ENCODE measurements at regions not wholly inside any gene's neighbourhood (a gene's known extent, or its start where the extent isn't known, plus 50 kb on each side); places are given as distances from the start of the nearest gene placed in this dataset.

GRCh38 chr11:96470521-96470920 is 80.7 kb downstream of the JRKL start:
- H2AFZ ChIP-seq (ENCODE audit: low read depth, low read length, severe bottlenecking), result no peak overlapping the region
- no peaks in the 10 kb centered on the region for H3K79me2 ChIP-seq (ENCODE audit: insufficient read depth, low read length)
- no peak overlapping the region for H3K9ac ChIP-seq (ENCODE audit: low read length)
- H3F3A ChIP-seq (ENCODE audit: insufficient read depth), result no peaks in the 10 kb centered on the region
- no peak overlapping the region for H3K4me3 ChIP-seq (ENCODE audit: insufficient read depth, low read length, poor library complexity, severe bottlenecking)
- no peaks in the 10 kb centered on the region for H3K9me2 ChIP-seq (replicated peaks; ENCODE audit: insufficient read depth, low read length)
- no peaks in the 10 kb centered on the region for H3K36me3 ChIP-seq (ENCODE audit: low read length)
- no peaks in the 10 kb centered on the region; the same call in 1 of the 2 replicates for H3K9me3 ChIP-seq (ENCODE audit: insufficient read depth, low read length)
- H3K27me3 ChIP-seq (ENCODE audit: low read length), result no peaks in the 10 kb centered on the region
- no peak overlapping the region for H3K27ac ChIP-seq (ENCODE audit: low read depth, low read length)
- H4K20me1 ChIP-seq (ENCODE audit: low read depth, low read length), result no peaks in the 10 kb centered on the region
- no peak for TF ChIP-seq EZH2phosphoT487 (conservative IDR thresholded peaks at IDR 0.05; ENCODE audit: low read length)
- TF ChIP-seq, protein P1, sequence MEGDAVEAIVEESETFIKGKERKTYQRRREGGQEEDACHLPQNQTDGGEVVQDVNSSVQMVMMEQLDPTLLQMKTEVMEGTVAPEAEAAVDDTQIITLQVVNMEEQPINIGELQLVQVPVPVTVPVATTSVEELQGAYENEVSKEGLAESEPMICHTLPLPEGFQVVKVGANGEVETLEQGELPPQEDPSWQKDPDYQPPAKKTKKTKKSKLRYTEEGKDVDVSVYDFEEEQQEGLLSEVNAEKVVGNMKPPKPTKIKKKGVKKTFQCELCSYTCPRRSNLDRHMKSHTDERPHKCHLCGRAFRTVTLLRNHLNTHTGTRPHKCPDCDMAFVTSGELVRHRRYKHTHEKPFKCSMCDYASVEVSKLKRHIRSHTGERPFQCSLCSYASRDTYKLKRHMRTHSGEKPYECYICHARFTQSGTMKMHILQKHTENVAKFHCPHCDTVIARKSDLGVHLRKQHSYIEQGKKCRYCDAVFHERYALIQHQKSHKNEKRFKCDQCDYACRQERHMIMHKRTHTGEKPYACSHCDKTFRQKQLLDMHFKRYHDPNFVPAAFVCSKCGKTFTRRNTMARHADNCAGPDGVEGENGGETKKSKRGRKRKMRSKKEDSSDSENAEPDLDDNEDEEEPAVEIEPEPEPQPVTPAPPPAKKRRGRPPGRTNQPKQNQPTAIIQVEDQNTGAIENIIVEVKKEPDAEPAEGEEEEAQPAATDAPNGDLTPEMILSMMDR (IDR thresholded peaks at IDR 0.05; ENCODE audit: insufficient read depth, low read length, poor library complexity, severe bottlenecking), result no peak
- no peak overlapping the region for H3K4me2 ChIP-seq (ENCODE audit: low read depth, low read length, poor library complexity, severe bottlenecking)

- Histone ChIP-seq H3K27me3 (ENCODE audit: low read length) (no peaks in the 10 kb centered on the region), H3K9me2 (replicated peaks; ENCODE audit: insufficient read depth, low read length) (no peaks in the 10 kb centered on the region), H3K27ac (ENCODE audit: low read depth, low read length) (no peak overlapping the region), H2AFZ (ENCODE audit: low read depth, low read length, severe bottlenecking) (no peak overlapping the region), H3K4me3 (ENCODE audit: insufficient read depth, low read length, poor library complexity, severe bottlenecking) (no peak overlapping the region), H3K79me2 (ENCODE audit: insufficient read depth, low read length) (no peaks in the 10 kb centered on the region), H3K36me3 (ENCODE audit: low read length) (no peaks in the 10 kb centered on the region), H3F3A (ENCODE audit: insufficient read depth) (no peaks in the 10 kb centered on the region), H4K20me1 (ENCODE audit: low read depth, low read length) (no peaks in the 10 kb centered on the region), H3K9ac (ENCODE audit: low read length) (no peak overlapping the region), H3K9me3 (ENCODE audit: insufficient read depth, low read length) (no peaks in the 10 kb centered on the region; the same call in 1 of the 2 replicates), H3K4me2 (ENCODE audit: low read depth, low read length, poor library complexity, severe bottlenecking) (no peak overlapping the region)
- TF ChIP-seq EZH2phosphoT487 (conservative IDR thresholded peaks at IDR 0.05; ENCODE audit: low read length), result no peak
These were observed 82.3 kb downstream of the JRKL start for GRCh38 chr11:96472085-96472484.

DNA sequence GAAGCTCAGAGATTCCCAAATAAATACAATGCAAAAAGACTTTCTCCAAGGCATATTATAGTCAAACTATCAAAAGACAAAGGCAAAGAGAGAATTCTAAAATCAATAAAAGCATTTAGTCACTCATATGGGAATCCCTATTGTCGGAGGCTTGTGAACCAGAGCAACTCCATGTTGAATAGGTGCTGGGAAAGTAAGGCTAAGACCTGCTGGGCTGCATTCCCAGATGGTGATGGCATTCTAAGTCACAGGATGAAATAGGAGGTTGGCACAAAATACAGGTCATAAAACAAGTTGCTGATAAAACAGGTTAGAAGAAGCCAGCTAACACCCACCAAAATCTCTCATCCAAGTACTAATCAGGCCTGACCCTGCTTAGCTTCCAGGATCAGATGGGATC is 84.5 kb downstream of the JRKL start:
- H3K27ac ChIP-seq (ENCODE audit: low read depth, low read length), result no peak overlapping the region

DNA sequence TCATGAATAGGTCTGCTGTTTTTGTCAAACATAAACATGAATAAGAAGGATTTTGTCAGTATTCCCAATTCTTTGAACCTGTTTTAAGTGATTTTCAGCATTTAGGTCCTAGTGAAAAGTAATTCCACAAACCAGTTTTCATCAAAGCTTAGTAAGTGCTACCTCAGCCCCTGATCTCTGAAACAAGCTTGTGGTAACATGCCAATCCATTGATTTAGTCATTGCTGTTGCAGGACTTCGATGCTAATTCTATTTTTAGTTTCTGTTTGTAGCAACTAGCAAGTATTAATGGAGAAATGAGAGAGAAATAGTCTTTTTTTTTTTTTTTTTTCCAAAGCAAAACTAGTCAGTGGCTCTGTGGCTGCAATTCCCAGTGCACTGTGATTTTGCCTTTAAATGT is 91.4 kb downstream of the JRKL start:
- no peaks in the 10 kb centered on the region for H3K36me3 ChIP-seq (ENCODE audit: low read length)
- H4K20me1 ChIP-seq (ENCODE audit: low read depth, low read length), result no peaks in the 10 kb centered on the region
- H3K9ac ChIP-seq (ENCODE audit: low read length), result no peak overlapping the region
- no peaks in the 10 kb centered on the region for H3K9me2 ChIP-seq (replicated peaks; ENCODE audit: insufficient read depth, low read length)
- no peak overlapping the region for H3K4me2 ChIP-seq (ENCODE audit: low read depth, low read length, poor library complexity, severe bottlenecking)
- no peak overlapping the region for H3K27ac ChIP-seq (ENCODE audit: low read depth, low read length)
- no peaks in the 10 kb centered on the region for H3F3A ChIP-seq (ENCODE audit: insufficient read depth)
- no peak overlapping the region for H3K4me3 ChIP-seq (ENCODE audit: insufficient read depth, low read length, poor library complexity, severe bottlenecking)
- no peak overlapping the region for H2AFZ ChIP-seq (ENCODE audit: low read depth, low read length, severe bottlenecking)
- H3K79me2 ChIP-seq (ENCODE audit: insufficient read depth, low read length), result no peaks in the 10 kb centered on the region
- no peak for TF ChIP-seq EZH2phosphoT487 (conservative IDR thresholded peaks at IDR 0.05; ENCODE audit: low read length)
- TF ChIP-seq, protein P1 (IDR thresholded peaks at IDR 0.05; ENCODE audit: insufficient read depth, low read length, poor library complexity, severe bottlenecking), result no peak
- no peaks in the 10 kb centered on the region for H3K27me3 ChIP-seq (ENCODE audit: low read length)
- no peaks in the 10 kb centered on the region for H3K9me3 ChIP-seq (ENCODE audit: insufficient read depth, low read length)

More for the DNA sequence above, 84.5 kb downstream of the JRKL start:
- Histone ChIP-seq H2AFZ (ENCODE audit: low read depth, low read length, severe bottlenecking) (no peak overlapping the region), H3K4me2 (ENCODE audit: low read depth, low read length, poor library complexity, severe bottlenecking) (no peak overlapping the region), H4K20me1 (ENCODE audit: low read depth, low read length) (no peaks in the 10 kb centered on the region), H3K4me3 (ENCODE audit: insufficient read depth, low read length, poor library complexity, severe bottlenecking) (no peak overlapping the region), H3K9me2 (replicated peaks; ENCODE audit: insufficient read depth, low read length) (no peaks in the 10 kb centered on the region), H3K36me3 (ENCODE audit: low read length) (no peaks in the 10 kb centered on the region), H3K79me2 (ENCODE audit: insufficient read depth, low read length) (no peaks in the 10 kb centered on the region), H3K27me3 (ENCODE audit: low read length) (no peaks in the 10 kb centered on the region), H3F3A (ENCODE audit: insufficient read depth) (no peaks in the 10 kb centered on the region), H3K9ac (ENCODE audit: low read length) (no peak overlapping the region), H3K9me3 (ENCODE audit: insufficient read depth, low read length) (no peaks in the 10 kb centered on the region; the same call in 1 of the 2 replicates)
- TF ChIP-seq EZH2phosphoT487 (conservative IDR thresholded peaks at IDR 0.05; ENCODE audit: low read length), result no peak
- TF ChIP-seq, protein P1 (IDR thresholded peaks at IDR 0.05; ENCODE audit: insufficient read depth, low read length, poor library complexity, severe bottlenecking), result no peak
